Brain microvascular endothelial cell (primary cell): ENCODE measurements at regions not wholly inside any gene's neighbourhood (a gene's known extent, or its start where the extent isn't known, plus 50 kb on each side); places are given as distances from the start of the nearest gene placed in this dataset.
"Not testable (repeated sequence)": the region's sequence is repeated elsewhere in the genome, so short reads cannot be mapped to it uniquely, and the experiment has no call there.

Source experiments
- DNase-seq: peaks from one replicate; pipeline ENCODE4 v3.0.0-alpha.2; 2020
- H3K27ac ChIP-seq: fragments of 250-450 bp; sonication (Bioruptor Pico); 2 replicates; pipeline ENCODE4 v1.5.1; 2020; ENCODE audit warnings: mild to moderate bottlenecking, moderate library complexity
- H3K27me3 ChIP-seq: fragments of 250-450 bp; sonication (Bioruptor Pico); replicated peaks from 2 replicates; pipeline ENCODE4 v1.5.1; 2020; ENCODE audit warnings: mild to moderate bottlenecking
- H3K36me3 ChIP-seq: fragments of 250-450 bp; sonication (Bioruptor Pico); replicated peaks from 2 replicates; pipeline ENCODE4 v1.5.1; 2020; ENCODE audit warnings: mild to moderate bottlenecking
- H3K4me3 ChIP-seq: 2 replicates; pipeline ENCODE4 v1.5.1; 2011; ENCODE audit warnings: low read depth, mild to moderate bottlenecking, control low read depth, low read length, moderate library complexity
- in situ Hi-C: cut with HindIII; loops from 2 replicates; pipeline ENCODE4 v1.10.0; 2017; ENCODE audit warnings: low sequenced_read_pairs, low pct_ligation_motif_present
- TF ChIP-seq, protein P1 (sequence below): IDR thresholded peaks from 2 replicates; pipeline ENCODE4 v1.5.1; 2011; ENCODE audit warnings: low read depth, mild to moderate bottlenecking, moderate library complexity, low read length, control low read depth, inconsistent platforms; ENCODE audit errors: missing control alignments

DNA sequence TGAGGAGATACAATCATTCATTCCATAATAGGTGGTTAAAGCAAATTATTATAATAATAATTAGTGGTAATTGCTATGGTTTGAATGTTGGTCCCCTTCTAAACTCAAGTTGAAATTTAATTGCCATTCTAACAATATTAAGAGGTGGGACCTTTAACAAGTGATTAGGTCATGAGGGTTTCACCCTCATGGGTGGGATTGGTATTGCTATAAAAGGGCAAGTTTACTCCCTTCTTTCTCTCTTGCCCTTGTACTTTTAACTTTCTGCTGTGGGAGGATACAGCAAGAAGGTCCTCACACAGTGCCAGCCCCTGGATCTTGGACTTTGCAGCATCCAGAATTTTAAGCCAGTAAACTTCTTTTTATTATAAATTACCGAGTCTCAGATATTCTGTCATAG, 101.9 kb upstream of the PARP8 start:
- TF ChIP-seq, protein P1, sequence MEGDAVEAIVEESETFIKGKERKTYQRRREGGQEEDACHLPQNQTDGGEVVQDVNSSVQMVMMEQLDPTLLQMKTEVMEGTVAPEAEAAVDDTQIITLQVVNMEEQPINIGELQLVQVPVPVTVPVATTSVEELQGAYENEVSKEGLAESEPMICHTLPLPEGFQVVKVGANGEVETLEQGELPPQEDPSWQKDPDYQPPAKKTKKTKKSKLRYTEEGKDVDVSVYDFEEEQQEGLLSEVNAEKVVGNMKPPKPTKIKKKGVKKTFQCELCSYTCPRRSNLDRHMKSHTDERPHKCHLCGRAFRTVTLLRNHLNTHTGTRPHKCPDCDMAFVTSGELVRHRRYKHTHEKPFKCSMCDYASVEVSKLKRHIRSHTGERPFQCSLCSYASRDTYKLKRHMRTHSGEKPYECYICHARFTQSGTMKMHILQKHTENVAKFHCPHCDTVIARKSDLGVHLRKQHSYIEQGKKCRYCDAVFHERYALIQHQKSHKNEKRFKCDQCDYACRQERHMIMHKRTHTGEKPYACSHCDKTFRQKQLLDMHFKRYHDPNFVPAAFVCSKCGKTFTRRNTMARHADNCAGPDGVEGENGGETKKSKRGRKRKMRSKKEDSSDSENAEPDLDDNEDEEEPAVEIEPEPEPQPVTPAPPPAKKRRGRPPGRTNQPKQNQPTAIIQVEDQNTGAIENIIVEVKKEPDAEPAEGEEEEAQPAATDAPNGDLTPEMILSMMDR, result no peak
- H3K4me3 ChIP-seq, result no peak overlapping the region
- in situ Hi-C loops, result no loop called here
- H3K36me3 ChIP-seq, result no peaks in the 10 kb centered on the region
- DNase-seq, result no peak
- H3K27me3 ChIP-seq, result no peaks in the 10 kb centered on the region
- H3K27ac ChIP-seq, result no peak overlapping the region

DNA sequence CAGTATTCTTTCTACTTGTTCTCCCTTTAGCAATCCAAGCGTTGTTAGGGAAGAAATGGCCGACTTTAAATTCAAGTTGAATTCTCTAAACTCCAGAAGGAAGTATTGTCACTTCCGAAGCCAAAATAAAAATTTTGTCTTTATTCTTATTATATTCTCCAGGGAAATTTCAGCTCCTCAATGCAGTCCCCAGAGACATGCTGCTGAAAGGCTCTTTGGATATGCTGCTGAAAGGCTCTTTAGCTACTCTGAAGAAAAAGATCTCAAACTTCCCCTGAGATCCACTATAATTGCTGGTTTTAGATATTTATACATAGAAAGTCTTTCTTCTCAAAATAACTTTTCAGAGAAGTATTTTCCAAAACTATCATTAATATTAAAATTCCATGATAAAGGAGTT, 92.3 kb upstream of the PARP8 start:
- in situ Hi-C loops, result no loop called here
- Histone ChIP-seq H3K27ac (no peak overlapping the region), H3K27me3 (no peaks in the 10 kb centered on the region), H3K36me3 (no peaks in the 10 kb centered on the region), H3K4me3 (no peak overlapping the region)
- no peak for DNase-seq
- TF ChIP-seq, protein P1, result no peak

DNA sequence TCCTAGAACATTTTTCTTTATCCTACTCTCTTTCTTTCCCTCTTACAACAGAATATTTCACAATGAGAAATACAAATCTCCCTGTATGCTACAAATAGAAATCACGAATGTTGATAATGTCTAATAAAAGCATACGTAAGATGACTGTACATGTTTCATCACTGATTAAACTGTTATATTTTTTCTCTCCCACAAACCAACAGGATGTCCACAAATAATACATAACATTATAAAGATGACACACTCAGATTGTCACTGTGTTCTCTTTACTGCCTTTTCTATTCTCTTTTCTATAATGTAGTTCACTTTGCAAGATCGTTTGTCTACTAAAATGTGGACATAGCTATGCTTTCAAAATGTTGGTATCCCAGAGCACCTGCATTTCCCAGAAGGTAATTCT, 90.7 kb upstream of the PARP8 start:
- Histone ChIP-seq H3K27ac (no peak overlapping the region), H3K36me3 (no peaks in the 10 kb centered on the region), H3K27me3 (no peaks in the 10 kb centered on the region), H3K4me3 (no peak overlapping the region)
- no peak for DNase-seq
- TF ChIP-seq, protein P1, result no peak
- in situ Hi-C loops, result no loop called here

DNA sequence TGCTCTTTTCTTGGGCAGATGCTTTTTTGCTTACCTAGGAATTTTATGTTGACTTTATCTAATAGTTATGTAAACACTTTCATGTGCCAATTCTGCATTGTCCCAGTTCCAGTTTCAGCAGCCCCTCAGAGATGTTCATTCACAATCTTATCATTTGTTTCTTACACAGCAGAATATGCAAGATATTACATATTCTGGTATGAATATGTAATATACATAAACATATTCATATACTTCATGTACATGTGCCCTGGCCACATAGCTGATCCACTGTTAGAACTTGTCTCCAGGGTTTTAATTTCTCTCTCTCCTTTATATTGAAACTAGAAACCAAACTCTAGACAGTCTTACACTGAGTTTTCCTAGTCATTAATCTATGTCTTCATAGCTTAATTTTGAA, 90.2 kb upstream of the PARP8 start:
- Histone ChIP-seq H3K4me3 (no peak overlapping the region), H3K36me3 (no peaks in the 10 kb centered on the region), H3K27ac (no peak overlapping the region), H3K27me3 (no peaks in the 10 kb centered on the region)
- TF ChIP-seq, protein P1, result no peak
- in situ Hi-C loops, result no loop called here
- no peak for DNase-seq

DNA sequence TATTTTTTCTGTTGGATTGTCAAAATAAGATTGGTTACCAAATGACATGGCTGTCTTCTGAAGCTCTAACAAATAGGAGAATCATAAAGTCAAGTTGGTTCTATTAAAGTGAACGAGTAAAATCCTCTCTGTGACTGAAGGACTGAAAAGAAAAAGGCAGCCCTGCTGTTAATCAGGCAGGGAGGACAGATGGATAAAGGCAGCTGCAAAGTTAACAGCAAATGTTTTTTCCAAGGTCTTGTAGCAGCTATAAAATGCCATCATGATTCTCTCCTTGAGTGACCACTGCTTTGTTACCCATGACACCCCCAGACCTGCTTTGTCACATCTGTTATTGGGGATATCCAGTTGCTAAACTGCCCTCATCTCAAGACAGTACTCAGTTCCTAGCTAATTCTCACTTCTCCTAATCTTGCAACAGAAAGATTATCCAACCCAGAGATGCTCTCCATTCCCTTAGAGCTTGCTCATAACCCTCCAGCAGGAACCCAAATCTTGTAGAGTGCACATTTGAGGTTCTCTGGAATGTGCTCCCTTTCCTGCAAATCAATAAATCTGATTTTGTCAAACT, 89.7 kb upstream of the PARP8 start:
- H3K36me3 ChIP-seq, result no peaks in the 10 kb centered on the region
- H3K27me3 ChIP-seq, result no peaks in the 10 kb centered on the region
- in situ Hi-C loops, result no loop called here
- H3K4me3 ChIP-seq, result no peak overlapping the region
- H3K27ac ChIP-seq, result no peak overlapping the region
- TF ChIP-seq, protein P1, result no peak
- DNase-seq, result no peak

DNA sequence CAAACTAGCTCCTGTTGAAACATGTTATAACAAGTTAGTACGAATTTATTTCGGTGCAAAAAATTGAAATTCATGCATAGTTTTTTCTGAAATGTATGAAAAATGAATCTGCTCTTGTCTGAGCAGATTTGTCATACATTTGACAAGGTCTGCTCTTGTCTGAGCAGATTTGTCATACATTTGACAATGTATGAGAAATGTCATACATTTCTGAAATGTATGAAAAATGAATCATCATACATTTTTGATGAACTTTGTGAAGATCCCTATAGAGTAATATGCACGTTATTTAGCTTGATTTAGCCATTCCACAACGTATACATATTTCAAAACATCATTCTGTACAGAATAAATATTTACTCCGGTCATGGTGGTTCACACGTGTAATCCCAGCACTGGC, 85.9 kb upstream of the PARP8 start:
- Histone ChIP-seq H3K27me3 (no peaks in the 10 kb centered on the region), H3K36me3 (no peaks in the 10 kb centered on the region), H3K27ac (no peak overlapping the region), H3K4me3 (no peak overlapping the region)
- TF ChIP-seq, protein P1, result no peak
- in situ Hi-C loops, result no loop called here
- DNase-seq, result no peak

DNA sequence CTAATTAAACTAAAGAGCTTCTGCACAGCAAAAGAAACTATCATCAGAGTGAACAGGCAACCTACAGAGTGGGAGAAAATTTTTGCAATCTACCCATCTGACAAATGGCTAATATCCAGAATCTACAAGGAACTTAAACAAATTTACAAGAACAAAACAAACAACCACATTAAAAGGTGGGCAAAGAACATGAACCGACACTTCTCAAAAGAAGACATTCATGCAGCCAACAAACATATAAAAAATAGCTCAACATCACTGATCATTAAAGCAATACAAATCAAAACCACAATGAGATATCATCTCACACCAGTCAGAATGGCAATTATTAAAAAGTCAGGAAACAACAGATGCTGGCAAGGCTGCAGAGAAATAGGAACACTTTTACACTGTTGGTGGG, 84.6 kb upstream of the PARP8 start:
- DNase-seq, H3K27me3 ChIP-seq, in situ Hi-C loops, H3K36me3 ChIP-seq, H3K4me3 ChIP-seq, H3K27ac ChIP-seq: not testable (repeated sequence)
